GM12891 (cell line): ENCODE measurements at regions not wholly inside any gene's neighbourhood (a gene's known extent, or its start where the extent isn't known, plus 50 kb on each side); places are given as distances from the start of the nearest gene placed in this dataset.

ENCODE experiments used
- POLR2A ChIP-seq: IDR thresholded peaks from 2 replicates; pipeline ENCODE4 v1.6.1; 2011; ENCODE audit warnings: low read depth, low read length, control low read depth
- POLR2AphosphoS5 ChIP-seq: IDR thresholded peaks from 2 replicates; pipeline ENCODE4 v1.6.1; 2011; ENCODE audit warnings: low read depth, low read length, control low read depth
- POU2F2 ChIP-seq: IDR thresholded peaks from 2 replicates; pipeline ENCODE4 v1.6.1; 2011; ENCODE audit warnings: low read depth, mild to moderate bottlenecking, control low read depth, low read length, moderate library complexity
- SPI1 ChIP-seq: IDR thresholded peaks from 2 replicates; pipeline ENCODE4 v1.6.1; 2011; ENCODE audit warnings: low read depth, low read length, control low read depth
- TAF1 ChIP-seq: IDR thresholded peaks from 2 replicates; pipeline ENCODE4 v1.6.1; 2011; ENCODE audit warnings: low read depth, low read length, control low read depth

- TF ChIP-seq TAF1, result no peak
- TF ChIP-seq POU2F2, result no peak
- no peak for TF ChIP-seq POLR2A
- TF ChIP-seq POLR2AphosphoS5, result no peak
- no peak for TF ChIP-seq SPI1
These were observed 282.7 kb upstream of the CDH2 start for GRCh38 chr18:28459587-28459986.
